ENCODE measurements at regions not wholly inside any gene's neighbourhood (a gene's known extent, or its start where the extent isn't known, plus 50 kb on each side); places are given as distances from the start of the nearest gene placed in this dataset.
A peak's percentile ranks its signal among the peaks of the same experiment; 100 is the strongest.
"Not testable (repeated sequence)": the region's sequence is repeated elsewhere in the genome, so short reads cannot be mapped to it uniquely, and the experiment has no call there.

GRCh38 chr17:13659051-13659450, 57.3 kb upstream of the HS3ST3A1 start:
- DNase-seq (ENCODE audit: low read depth) = not testable (repeated sequence)

GRCh38 chr17:13665872-13666635, 64.3 kb upstream of the HS3ST3A1 start:
- no peak for DNase-seq (ENCODE audit: low read depth)

GRCh38 chr17:13671341-13671740, 69.6 kb upstream of the HS3ST3A1 start:
- DNase-seq (ENCODE audit: low read depth) = no peak

GRCh38 chr17:13671771-13672170, 70.0 kb upstream of the HS3ST3A1 start:
- peak; percentile 39 for DNase-seq (ENCODE audit: low read depth)

- no peak for DNase-seq (ENCODE audit: low read depth)
Measured at GRCh38 chr17:13678361-13678760, 76.6 kb upstream of the HS3ST3A1 start.

- DNase-seq (ENCODE audit: low read depth) = no peak
Measured at GRCh38 chr17:13678841-13679240, 77.1 kb upstream of the HS3ST3A1 start.

- DNase-seq (ENCODE audit: low read depth) = no peak
Measured at GRCh38 chr17:13688716-13689115, 87.0 kb upstream of the HS3ST3A1 start.

- DNase-seq (ENCODE audit: low read depth) = peak; percentile 21
Measured at GRCh38 chr17:13690806-13691205, 89.1 kb upstream of the HS3ST3A1 start.

GRCh38 chr17:13694934-13695333, 93.2 kb upstream of the HS3ST3A1 start:
- DNase-seq (ENCODE audit: low read depth) = no peak

- no peak for DNase-seq (ENCODE audit: low read depth)
Measured at GRCh38 chr17:13698832-13699231, 97.1 kb upstream of the HS3ST3A1 start.

GRCh38 chr17:13699261-13699660, 97.5 kb upstream of the HS3ST3A1 start:
- no peak for DNase-seq (ENCODE audit: low read depth)

GRCh38 chr17:13702266-13702665, 100.5 kb upstream of the HS3ST3A1 start:
- DNase-seq (ENCODE audit: low read depth) = peak; percentile 64

GRCh38 chr17:13704333-13704732, 102.6 kb upstream of the HS3ST3A1 start:
- DNase-seq (ENCODE audit: low read depth) = peak; percentile 78

- DNase-seq (ENCODE audit: low read depth) = no peak
Measured at GRCh38 chr17:13705221-13705620, 103.5 kb upstream of the HS3ST3A1 start.

- DNase-seq (ENCODE audit: low read depth) = no peak
Measured at GRCh38 chr17:13721705-13722104, 120.0 kb upstream of the HS3ST3A1 start.

- DNase-seq (ENCODE audit: low read depth) = peak; percentile 76
Measured at GRCh38 chr17:13725288-13725990, 123.7 kb upstream of the HS3ST3A1 start.

- peak; percentile 83 for DNase-seq (ENCODE audit: low read depth)
Measured at GRCh38 chr17:13727441-13728171, 125.9 kb upstream of the HS3ST3A1 start.

- peak; percentile 79 for DNase-seq (ENCODE audit: low read depth)
Measured at GRCh38 chr17:13728781-13729180, 127.1 kb upstream of the HS3ST3A1 start.

- DNase-seq (ENCODE audit: low read depth) = no peak
Measured at GRCh38 chr17:13729466-13730134, 127.9 kb upstream of the HS3ST3A1 start.

- DNase-seq (ENCODE audit: low read depth) = no peak
Measured at GRCh38 chr17:13734880-13735279, 133.2 kb upstream of the HS3ST3A1 start.

GRCh38 chr17:13735444-13735843, 133.7 kb upstream of the HS3ST3A1 start:
- DNase-seq (ENCODE audit: low read depth) = peak; percentile 41

GRCh38 chr17:13735861-13736260, 134.1 kb upstream of the HS3ST3A1 start:
- peak; percentile 41 for DNase-seq (ENCODE audit: low read depth)

All from EH (cell line).